ENCODE measurements at regions not wholly inside any gene's neighbourhood (a gene's known extent, or its start where the extent isn't known, plus 50 kb on each side); places are given as distances from the start of the nearest gene placed in this dataset.
"Not testable (repeated sequence)": the region's sequence is repeated elsewhere in the genome, so short reads cannot be mapped to it uniquely, and the experiment has no call there.

GRCh38 chr12:31906557-31907301 lies 52.5 kb upstream of the RESF1 start:
- no peak for TF ChIP-seq CTCF (IDR thresholded peaks at IDR 0.05; ENCODE audit: low read depth, low read length)
- no peak overlapping the region for H3K4me3 ChIP-seq (replicated peaks in 1 of 2; ENCODE audit: low read depth in 2 of 2, low read length in 2 of 2)
- peak; percentile 22 to 42 for DNase-seq (ENCODE audit: low read depth in 2 of 2)

GRCh38 chr12:31903025-31903424 lies 56.2 kb upstream of the RESF1 start:
- no peak overlapping the region for H3K4me3 ChIP-seq (replicated peaks in 1 of 2; ENCODE audit: low read depth in 2 of 2, low read length in 2 of 2)
- TF ChIP-seq CTCF (IDR thresholded peaks at IDR 0.05; ENCODE audit: low read depth, low read length): no peak
- no peak for DNase-seq (ENCODE audit: low read depth in 2 of 2)

GRCh38 chr12:31900271-31900670 lies 58.9 kb upstream of the RESF1 start:
- no peak overlapping the region for H3K4me3 ChIP-seq (replicated peaks in 1 of 2; ENCODE audit: low read depth in 2 of 2, low read length in 2 of 2)
- no peak for TF ChIP-seq CTCF (IDR thresholded peaks at IDR 0.05; ENCODE audit: low read depth, low read length)
- no peak for DNase-seq (ENCODE audit: low read depth in 2 of 2)

GRCh38 chr12:31899109-31899508 lies 60.1 kb upstream of the RESF1 start:
- TF ChIP-seq CTCF (IDR thresholded peaks at IDR 0.05; ENCODE audit: low read depth, low read length): no peak
- DNase-seq (ENCODE audit: low read depth in 2 of 2): no peak
- no peak overlapping the region for H3K4me3 ChIP-seq (replicated peaks in 1 of 2; ENCODE audit: low read depth in 2 of 2, low read length in 2 of 2)

- peak; percentile 39 to 44 for DNase-seq (ENCODE audit: low read depth in 2 of 2)
- H3K4me3 ChIP-seq (replicated peaks in 1 of 2; ENCODE audit: low read depth in 2 of 2, low read length in 2 of 2): no peak overlapping the region
- no peak for TF ChIP-seq CTCF (IDR thresholded peaks at IDR 0.05; ENCODE audit: low read depth, low read length)
Measured at GRCh38 chr12:31897781-31898503, 61.3 kb upstream of the RESF1 start.

- DNase-seq (ENCODE audit: low read depth in 2 of 2): not testable (repeated sequence)
Measured at GRCh38 chr12:31897092-31897491, 62.1 kb upstream of the RESF1 start.

GRCh38 chr12:31896514-31897039 lies 62.6 kb upstream of the RESF1 start:
- no peak overlapping the region for H3K4me3 ChIP-seq (replicated peaks in 1 of 2; ENCODE audit: low read depth in 2 of 2, low read length in 2 of 2)
- peak; percentile 86 to 94 for DNase-seq (ENCODE audit: low read depth in 2 of 2)
- TF ChIP-seq CTCF (IDR thresholded peaks at IDR 0.05; ENCODE audit: low read depth, low read length): no peak

More at GRCh38 chr12:31897092-31897491, 62.1 kb upstream of the RESF1 start:
- H3K4me3 ChIP-seq (replicated peaks in 1 of 2; ENCODE audit: low read depth in 2 of 2, low read length in 2 of 2): not testable (repeated sequence)

All from cardiac fibroblast (primary cell).